Frontal cortex (tissue), 3 donors: ENCODE measurements at regions not wholly inside any gene's neighbourhood (a gene's known extent, or its start where the extent isn't known, plus 50 kb on each side); places are given as distances from the start of the nearest gene placed in this dataset.
"Not testable (repeated sequence)": the region's sequence is repeated elsewhere in the genome, so short reads cannot be mapped to it uniquely, and the experiment has no call there.

Source experiments
- DNase-seq, 2 donors: peaks; one replicate each; pipeline ENCODE4 v3.0.0; 2012; ENCODE audit warnings: low spot score in 2 of 2
- FAIRE-seq: peaks from 2 replicates; lab custom pipeline; 2012; peaks lifted over from hg19 to GRCh38; lab: Jason Lieb, UNC
- donor health status: control.
- donor health status: control.
- donor health status: control.

GRCh38 chr2:208784774-208785173 is 378.2 kb downstream of the PTH2R start:
- not testable (repeated sequence) for FAIRE-seq, DNase-seq

GRCh38 chr2:208791257-208791656 is 384.7 kb downstream of the PTH2R start:
- DNase-seq (no peak), FAIRE-seq (no peak)

- no peak for DNase-seq
- FAIRE-seq, result no peak
Measured at GRCh38 chr2:208792766-208793165, 386.2 kb downstream of the PTH2R start.

GRCh38 chr2:208793434-208793833 is 386.8 kb downstream of the PTH2R start:
- no peak for FAIRE-seq
- no peak for DNase-seq

- FAIRE-seq, result no peak
- no peak for DNase-seq
Measured at GRCh38 chr2:208794288-208794975, 387.8 kb downstream of the PTH2R start.

GRCh38 chr2:208798698-208799097 is 392.1 kb downstream of the PTH2R start:
- no peak for DNase-seq

GRCh38 chr2:208799397-208799796 is 392.8 kb downstream of the PTH2R start:
- no peak for FAIRE-seq

More at GRCh38 chr2:208798698-208799097, 392.1 kb downstream of the PTH2R start:
- FAIRE-seq, result no peak

GRCh38 chr2:208800887-208801286 is 394.3 kb downstream of the PTH2R start:
- not testable (repeated sequence) for FAIRE-seq

More at GRCh38 chr2:208799397-208799796, 392.8 kb downstream of the PTH2R start:
- DNase-seq, result no peak

GRCh38 chr2:208807756-208808155 is 401.2 kb downstream of the PTH2R start:
- DNase-seq (no peak), FAIRE-seq (no peak)

More at GRCh38 chr2:208800887-208801286, 394.3 kb downstream of the PTH2R start:
- not testable (repeated sequence) for DNase-seq

- FAIRE-seq, DNase-seq: not testable (repeated sequence)
Measured at GRCh38 chr2:208811885-208812284, 405.3 kb downstream of the PTH2R start.

- FAIRE-seq (no peak), DNase-seq (no peak)
Measured at GRCh38 chr2:208819190-208819589, 412.6 kb downstream of the PTH2R start.

- DNase-seq (no peak), FAIRE-seq (no peak)
Measured at GRCh38 chr2:208820014-208820688, 413.6 kb downstream of the PTH2R start.

- DNase-seq, result no peak
- no peak for FAIRE-seq
Measured at GRCh38 chr2:208827109-208827508, 420.5 kb downstream of the PTH2R start.

- no peak for FAIRE-seq
- no peak for DNase-seq
Measured at GRCh38 chr2:208827549-208828221, 421.1 kb downstream of the PTH2R start.

- DNase-seq (no peak), FAIRE-seq (no peak)
Measured at GRCh38 chr2:208830203-208830602, 423.6 kb downstream of the PTH2R start.

- FAIRE-seq (no peak), DNase-seq (no peak)
Measured at GRCh38 chr2:208847651-208848050, 441.1 kb downstream of the PTH2R start.

GRCh38 chr2:208854717-208855116 is 448.1 kb downstream of the PTH2R start:
- FAIRE-seq (no peak), DNase-seq (no peak)

GRCh38 chr2:208867374-208867773 is 460.8 kb downstream of the PTH2R start:
- DNase-seq (no peak), FAIRE-seq (no peak)

- DNase-seq (no peak), FAIRE-seq (no peak)
Measured at GRCh38 chr2:208872591-208872990, 466.0 kb downstream of the PTH2R start.

- FAIRE-seq (no peak), DNase-seq (no peak)
Measured at GRCh38 chr2:208879666-208880065, 473.1 kb downstream of the PTH2R start.

GRCh38 chr2:208880171-208880570 is 473.6 kb downstream of the PTH2R start:
- no peak for FAIRE-seq
- no peak for DNase-seq
